Activated CD8-positive, alpha-beta memory T cell treated with anti-CD3 and anti-CD28 coated beads, Interleukin-2, amount 10 ng/mL, durations not matched to agents 7 days and 5 days (primary cell): ENCODE measurements at regions not wholly inside any gene's neighbourhood (a gene's known extent, or its start where the extent isn't known, plus 50 kb on each side); places are given as distances from the start of the nearest gene placed in this dataset.

Source experiments
- ATAC-seq: fragments of 150-1000 bp; cut with Tn5 transposase; one replicate; pipeline ENCODE4 v1.10.0; 2021; ENCODE audit warnings: moderate library complexity
- CTCF ChIA-PET: fragments of 350-600 bp; sonication (Branson Sonifier 250); formaldehyde crosslinking; loops from one replicate; lab custom pipeline; 2021; ENCODE audit warnings: antibody characterized with exemption; lab: Charles Lee
- DNase-seq: peaks from one replicate; pipeline ENCODE4 v3.0.0-alpha.2; 2020
- H3K27ac Mint-ChIP-seq: one replicate; pipeline ENCODE4 v1.8.0; 2021; ENCODE audit warnings: mild to moderate bottlenecking, mixed read lengths
- H3K27me3 Mint-ChIP-seq: one replicate; pipeline ENCODE4 v1.8.0; 2021; ENCODE audit warnings: mixed read lengths
- H3K36me3 Mint-ChIP-seq: one replicate; pipeline ENCODE4 v1.8.0; 2021; ENCODE audit warnings: mild to moderate bottlenecking, mixed read lengths
- H3K4me1 Mint-ChIP-seq: one replicate; pipeline ENCODE4 v1.8.0; 2021; ENCODE audit warnings: mixed read lengths
- H3K4me3 Mint-ChIP-seq: one replicate; pipeline ENCODE4 v1.8.0; 2021; ENCODE audit warnings: mild to moderate bottlenecking, moderate library complexity, mixed read lengths
- H3K9me3 Mint-ChIP-seq: one replicate; pipeline ENCODE4 v1.8.0; 2022; ENCODE audit warnings: low read depth, mixed read lengths

GRCh38 chr4:124514588-124514987 is 197.9 kb downstream of the ANKRD50 start:
- Mint-ChIP-seq H3K27me3 (no peaks in the 10 kb centered on the region), H3K36me3 (no peaks in the 10 kb centered on the region), H3K9me3 (no peaks in the 10 kb centered on the region), H3K27ac (no peak overlapping the region), H3K4me3 (no peak overlapping the region), H3K4me1 (no peaks in the 10 kb centered on the region)
- CTCF ChIA-PET: no interaction called here
- ATAC-seq (no peak), DNase-seq (no peak)

GRCh38 chr4:124515591-124515990 is 196.9 kb downstream of the ANKRD50 start:
- Mint-ChIP-seq H3K27me3 (no peaks in the 10 kb centered on the region), H3K36me3 (no peaks in the 10 kb centered on the region), H3K27ac (no peak overlapping the region), H3K4me3 (no peak overlapping the region), H3K4me1 (no peaks in the 10 kb centered on the region), H3K9me3 (no peaks in the 10 kb centered on the region)
- DNase-seq (no peak), ATAC-seq (no peak)
- CTCF ChIA-PET: no interaction called here

- DNase-seq: no peak
- Mint-ChIP-seq H3K27ac (no peak overlapping the region), H3K9me3 (no peaks in the 10 kb centered on the region), H3K4me1 (no peaks in the 10 kb centered on the region), H3K4me3 (no peak overlapping the region), H3K36me3 (no peaks in the 10 kb centered on the region), H3K27me3 (no peaks in the 10 kb centered on the region)
- ATAC-seq: no peak
- CTCF ChIA-PET: no interaction called here
Observed at GRCh38 chr4:124519196-124519595, 193.3 kb downstream of the ANKRD50 start.

GRCh38 chr4:124523816-124524215 is 188.7 kb downstream of the ANKRD50 start:
- DNase-seq (no peak), ATAC-seq (no peak)
- H3K4me1 Mint-ChIP-seq: no peaks in the 10 kb centered on the region
- CTCF ChIA-PET: no interaction called here
- no peaks in the 10 kb centered on the region for H3K36me3 Mint-ChIP-seq
- no peaks in the 10 kb centered on the region for H3K9me3 Mint-ChIP-seq
- no peaks in the 10 kb centered on the region for H3K27me3 Mint-ChIP-seq
- H3K4me3 Mint-ChIP-seq: no peak overlapping the region
- no peak overlapping the region for H3K27ac Mint-ChIP-seq

GRCh38 chr4:124525524-124525923 is 187.0 kb downstream of the ANKRD50 start:
- no peak for ATAC-seq
- CTCF ChIA-PET: no interaction called here
- Mint-ChIP-seq H3K4me3 (no peak overlapping the region), H3K27me3 (no peaks in the 10 kb centered on the region), H3K36me3 (no peaks in the 10 kb centered on the region), H3K4me1 (no peaks in the 10 kb centered on the region), H3K27ac (no peak overlapping the region), H3K9me3 (no peaks in the 10 kb centered on the region)
- DNase-seq: no peak

- CTCF ChIA-PET: no interaction called here
- H3K27me3 Mint-ChIP-seq: no peaks in the 10 kb centered on the region
- H3K27ac Mint-ChIP-seq: no peak overlapping the region
- DNase-seq (no peak), ATAC-seq (no peak)
- H3K36me3 Mint-ChIP-seq: no peaks in the 10 kb centered on the region
- H3K4me1 Mint-ChIP-seq: no peaks in the 10 kb centered on the region
- no peak overlapping the region for H3K4me3 Mint-ChIP-seq
- no peaks in the 10 kb centered on the region for H3K9me3 Mint-ChIP-seq
Observed at GRCh38 chr4:124526331-124526730, 186.2 kb downstream of the ANKRD50 start.

- DNase-seq: no peak
- Mint-ChIP-seq H3K4me1 (no peaks in the 10 kb centered on the region), H3K27ac (no peak overlapping the region), H3K4me3 (no peak overlapping the region), H3K36me3 (no peaks in the 10 kb centered on the region), H3K9me3 (no peaks in the 10 kb centered on the region), H3K27me3 (no peaks in the 10 kb centered on the region)
- ATAC-seq: no peak
- CTCF ChIA-PET: no interaction called here
Observed at GRCh38 chr4:124526769-124527168, 185.8 kb downstream of the ANKRD50 start.

- Mint-ChIP-seq H3K36me3 (no peaks in the 10 kb centered on the region), H3K4me3 (no peak overlapping the region), H3K9me3 (no peaks in the 10 kb centered on the region), H3K4me1 (no peaks in the 10 kb centered on the region), H3K27me3 (no peaks in the 10 kb centered on the region), H3K27ac (no peak overlapping the region)
- CTCF ChIA-PET: interaction anchor here (1.2 kb wide), 1 partner anchor 15 kb away, joined by 3 read pairs; no protein-coding TSS in a partner anchor
- ATAC-seq (no peak), DNase-seq (no peak)
Observed at GRCh38 chr4:124527364-124527763, 185.2 kb downstream of the ANKRD50 start.

GRCh38 chr4:124529131-124529530 is 183.4 kb downstream of the ANKRD50 start:
- Mint-ChIP-seq H3K27me3 (no peaks in the 10 kb centered on the region), H3K4me1 (no peaks in the 10 kb centered on the region), H3K27ac (no peak overlapping the region), H3K9me3 (no peaks in the 10 kb centered on the region), H3K36me3 (no peaks in the 10 kb centered on the region), H3K4me3 (no peak overlapping the region)
- ATAC-seq: no peak
- no peak for DNase-seq
- CTCF ChIA-PET: no interaction called here

- H3K36me3 Mint-ChIP-seq: no peaks in the 10 kb centered on the region
- no peaks in the 10 kb centered on the region for H3K4me1 Mint-ChIP-seq
- H3K27me3 Mint-ChIP-seq: no peaks in the 10 kb centered on the region
- DNase-seq: no peak
- CTCF ChIA-PET: no interaction called here
- H3K27ac Mint-ChIP-seq: no peak overlapping the region
- no peaks in the 10 kb centered on the region for H3K9me3 Mint-ChIP-seq
- no peak for ATAC-seq
- no peak overlapping the region for H3K4me3 Mint-ChIP-seq
Observed at GRCh38 chr4:124530464-124531077, 182.0 kb downstream of the ANKRD50 start.

GRCh38 chr4:124534131-124534530 is 178.4 kb downstream of the ANKRD50 start:
- no peak for DNase-seq
- H3K36me3 Mint-ChIP-seq: no peaks in the 10 kb centered on the region
- H3K27ac Mint-ChIP-seq: no peak overlapping the region
- H3K4me3 Mint-ChIP-seq: no peak overlapping the region
- CTCF ChIA-PET: no interaction called here
- no peaks in the 10 kb centered on the region for H3K9me3 Mint-ChIP-seq
- no peak for ATAC-seq
- H3K4me1 Mint-ChIP-seq: no peaks in the 10 kb centered on the region
- H3K27me3 Mint-ChIP-seq: no peaks in the 10 kb centered on the region

GRCh38 chr4:124535003-124535402 is 177.5 kb downstream of the ANKRD50 start:
- CTCF ChIA-PET: no interaction called here
- ATAC-seq: no peak

GRCh38 chr4:124536946-124537345 is 175.6 kb downstream of the ANKRD50 start:
- Mint-ChIP-seq H3K27me3 (no peaks in the 10 kb centered on the region), H3K9me3 (no peaks in the 10 kb centered on the region), H3K4me3 (no peak overlapping the region), H3K27ac (no peak overlapping the region), H3K4me1 (no peaks in the 10 kb centered on the region), H3K36me3 (no peaks in the 10 kb centered on the region)
- CTCF ChIA-PET: no interaction called here
- DNase-seq (no peak), ATAC-seq (no peak)

More at GRCh38 chr4:124535003-124535402, 177.5 kb downstream of the ANKRD50 start:
- no peaks in the 10 kb centered on the region for H3K27me3 Mint-ChIP-seq
- H3K36me3 Mint-ChIP-seq: no peaks in the 10 kb centered on the region
- no peak overlapping the region for H3K27ac Mint-ChIP-seq
- DNase-seq: no peak
- H3K4me3 Mint-ChIP-seq: no peak overlapping the region
- H3K9me3 Mint-ChIP-seq: no peaks in the 10 kb centered on the region
- H3K4me1 Mint-ChIP-seq: no peaks in the 10 kb centered on the region

- Mint-ChIP-seq H3K9me3 (no peaks in the 10 kb centered on the region), H3K27me3 (no peaks in the 10 kb centered on the region), H3K4me3 (no peak overlapping the region), H3K4me1 (no peaks in the 10 kb centered on the region), H3K36me3 (no peaks in the 10 kb centered on the region), H3K27ac (no peak overlapping the region)
- DNase-seq (no peak), ATAC-seq (no peak)
- CTCF ChIA-PET: no interaction called here
Observed at GRCh38 chr4:124537971-124538370, 174.6 kb downstream of the ANKRD50 start.

- CTCF ChIA-PET: no interaction called here
- no peak for ATAC-seq
- DNase-seq: no peak
- H3K36me3 Mint-ChIP-seq: no peaks in the 10 kb centered on the region
- H3K9me3 Mint-ChIP-seq: no peaks in the 10 kb centered on the region
- no peak overlapping the region for H3K27ac Mint-ChIP-seq
- no peaks in the 10 kb centered on the region for H3K4me1 Mint-ChIP-seq
- no peak overlapping the region for H3K4me3 Mint-ChIP-seq
- H3K27me3 Mint-ChIP-seq: no peaks in the 10 kb centered on the region
Observed at GRCh38 chr4:124540014-124540413, 172.5 kb downstream of the ANKRD50 start.
